GM23338 (cell line): ENCODE measurements at regions not wholly inside any gene's neighbourhood (a gene's known extent, or its start where the extent isn't known, plus 50 kb on each side); places are given as distances from the start of the nearest gene placed in this dataset.

Experiments
- ATAC-seq: fragments of 200-7000 bp; cut with Tn5 transposase; 3 replicates; pipeline ENCODE4 v1.9.1; 2020
- DNase-seq: peaks from one replicate; pipeline ENCODE4 v3.0.0-alpha.2; 2015; ENCODE audit warnings: low spot score
- H2AFZ ChIP-seq: fragments of 200-600 bp; sonication (generic); 2 replicates; pipeline ENCODE4 v1.8.0; 2016; ENCODE audit warnings: antibody characterized with exemption, mild to moderate bottlenecking, moderate library complexity
- H3F3A ChIP-seq: fragments of 200-600 bp; sonication (generic); replicated peaks from 2 replicates; pipeline ENCODE4 v1.8.0; 2017; ENCODE audit warnings: antibody characterized with exemption, mixed run types, low read depth
- H3K27ac ChIP-seq: fragments of 200-600 bp; sonication (generic); 2 replicates; pipeline ENCODE4 v1.6.1; 2016; ENCODE audit warnings: low read depth
- H3K27me3 ChIP-seq: fragments of 200-600 bp; sonication (generic); 2 replicates; pipeline ENCODE4 v1.8.0; 2016; ENCODE audit warnings: mild to moderate bottlenecking, mixed run types, moderate library complexity; ENCODE audit not compliant: insufficient read depth
- H3K36me3 ChIP-seq: fragments of 200-600 bp; sonication (generic); 2 replicates; pipeline ENCODE4 v1.8.0; 2016; ENCODE audit warnings: mild to moderate bottlenecking; ENCODE audit not compliant: insufficient read depth
- H3K4me1 ChIP-seq: fragments of 200-600 bp; sonication (generic); 2 replicates; pipeline ENCODE4 v1.8.0; 2016; ENCODE audit warnings: mild to moderate bottlenecking, moderate library complexity; ENCODE audit not compliant: insufficient read depth
- H3K4me2 ChIP-seq: fragments of 200-600 bp; sonication (generic); 2 replicates; pipeline ENCODE4 v1.7.1; 2017; ENCODE audit warnings: mixed run types
- H3K4me3 ChIP-seq: fragments of 200-600 bp; sonication (generic); 2 replicates; pipeline ENCODE4 v1.6.1; 2016; ENCODE audit warnings: mixed run types
- H3K79me2 ChIP-seq: fragments of 200-600 bp; sonication (generic); replicated peaks from 2 replicates; pipeline ENCODE4 v1.8.0; 2017; ENCODE audit warnings: mild to moderate bottlenecking; ENCODE audit not compliant: insufficient read depth
- H3K9me2 ChIP-seq: fragments of 200-600 bp; sonication (generic); 2 replicates; pipeline ENCODE4 v1.8.0; 2017; ENCODE audit not compliant: insufficient read depth
- H4K20me1 ChIP-seq: fragments of 200-600 bp; sonication (generic); replicated peaks from 2 replicates; pipeline ENCODE4 v1.8.0; 2017; ENCODE audit warnings: mild to moderate bottlenecking; ENCODE audit not compliant: insufficient read depth
- H3K27ac Mint-ChIP-seq: 2 replicates; pipeline ENCODE4 v1.8.0; 2020; ENCODE audit warnings: inconsistent platforms, mild to moderate bottlenecking, moderate library complexity, mixed read lengths
- H3K27me3 Mint-ChIP-seq: 3 replicates; pipeline ENCODE4 v1.8.0; 2022; ENCODE audit warnings: low read depth, mild to moderate bottlenecking, moderate library complexity, mixed read lengths, inconsistent platforms; ENCODE audit not compliant: insufficient read depth, poor library complexity
- H3K36me3 Mint-ChIP-seq: 3 replicates; pipeline ENCODE4 v1.8.0; 2021; ENCODE audit warnings: low read depth, mild to moderate bottlenecking, inconsistent platforms, moderate library complexity, mixed read lengths
- H3K4me1 Mint-ChIP-seq: 3 replicates; pipeline ENCODE4 v1.8.0; 2020; ENCODE audit warnings: mild to moderate bottlenecking, inconsistent platforms, mixed read lengths
- H3K4me3 Mint-ChIP-seq: 3 replicates; pipeline ENCODE4 v1.8.0; 2021; ENCODE audit warnings: moderate library complexity, mild to moderate bottlenecking, inconsistent platforms, mixed read lengths
- H3K9me3 Mint-ChIP-seq: 3 replicates; pipeline ENCODE4 v1.8.0; 2020; ENCODE audit warnings: moderate library complexity, mild to moderate bottlenecking, inconsistent platforms, mixed read lengths
- CREB1 ChIP-seq: fragments of 250-450 bp; sonication (Bioruptor Pico); IDR thresholded peaks from 2 replicates; pipeline ENCODE4 v1.5.0; 2020; ENCODE audit warnings: low read depth, mild to moderate bottlenecking, moderate library complexity
- EZH2 ChIP-seq: fragments of 200-600 bp; sonication (generic); IDR thresholded peaks from one replicate; pipeline ENCODE4 v1.8.0; 2017; ENCODE audit warnings: antibody characterized with exemption, mild to moderate bottlenecking, low read depth; ENCODE audit not compliant: unreplicated experiment
- JUNB ChIP-seq: IDR thresholded peaks from one replicate; pipeline ENCODE4 v1.6.1; 2016; ENCODE audit warnings: antibody characterized with exemption; ENCODE audit not compliant: unreplicated experiment
- STAT1 ChIP-seq: IDR thresholded peaks from one replicate; pipeline ENCODE4 v1.6.1; 2016; ENCODE audit warnings: antibody characterized with exemption; ENCODE audit not compliant: unreplicated experiment
- ZNF114 ChIP-seq: fragments of 250-450 bp; sonication (Bioruptor Pico); IDR thresholded peaks from 2 replicates; pipeline ENCODE4 v1.5.0; 2020; ENCODE audit warnings: mild to moderate bottlenecking, moderate library complexity
- ZNF331 ChIP-seq: fragments of 250-450 bp; sonication (Bioruptor Pico); IDR thresholded peaks from 2 replicates; pipeline ENCODE4 v1.5.0; 2020; ENCODE audit warnings: low read depth, mild to moderate bottlenecking, moderate library complexity
- TF ChIP-seq, protein P1 (sequence below): fragments of 250-450 bp; sonication (Bioruptor Pico); IDR thresholded peaks from 2 replicates; pipeline ENCODE4 v1.5.0; 2020; ENCODE audit warnings: mild to moderate bottlenecking, moderate library complexity
- TF ChIP-seq, protein P2 (sequence below), 2 experiments: fragments of 200-600 bp in 1 of 2; sonication (generic) in 1 of 2; conservative IDR thresholded peaks; 2 replicates each; pipeline versions ENCODE4 v1.5.1 to v1.6.1; 2016 to 2017; ENCODE audit warnings: antibody characterized with exemption in 2 of 2, low read depth in 2 of 2, mild to moderate bottlenecking in 2 of 2, moderate library complexity in 1 of 2

DNA sequence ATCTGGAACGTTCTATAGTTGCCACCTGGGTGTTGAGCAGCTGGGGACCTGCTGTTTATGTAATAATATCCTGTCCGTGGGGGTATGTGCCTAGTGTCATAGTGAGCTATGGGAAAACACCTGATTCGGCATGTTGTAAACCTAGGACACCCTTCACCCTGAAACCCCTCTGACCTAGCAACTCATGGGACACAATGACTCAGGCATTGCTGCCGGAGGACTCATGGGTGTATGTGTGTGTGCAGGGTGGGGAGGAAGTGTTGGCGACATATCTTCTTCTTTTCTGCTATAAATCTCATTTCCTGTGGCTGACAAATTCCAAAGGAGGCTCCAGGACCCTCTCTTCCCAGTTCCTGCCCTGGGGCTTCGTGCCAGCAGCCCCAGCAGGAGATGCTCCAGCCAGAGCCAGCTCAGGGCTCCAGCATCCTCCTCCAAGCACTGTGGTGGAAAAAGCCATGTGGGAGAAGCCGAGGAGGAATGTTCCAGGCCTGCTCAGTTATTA is 77.0 kb upstream of the PODXL start (continued):
- TF ChIP-seq, protein P1, sequence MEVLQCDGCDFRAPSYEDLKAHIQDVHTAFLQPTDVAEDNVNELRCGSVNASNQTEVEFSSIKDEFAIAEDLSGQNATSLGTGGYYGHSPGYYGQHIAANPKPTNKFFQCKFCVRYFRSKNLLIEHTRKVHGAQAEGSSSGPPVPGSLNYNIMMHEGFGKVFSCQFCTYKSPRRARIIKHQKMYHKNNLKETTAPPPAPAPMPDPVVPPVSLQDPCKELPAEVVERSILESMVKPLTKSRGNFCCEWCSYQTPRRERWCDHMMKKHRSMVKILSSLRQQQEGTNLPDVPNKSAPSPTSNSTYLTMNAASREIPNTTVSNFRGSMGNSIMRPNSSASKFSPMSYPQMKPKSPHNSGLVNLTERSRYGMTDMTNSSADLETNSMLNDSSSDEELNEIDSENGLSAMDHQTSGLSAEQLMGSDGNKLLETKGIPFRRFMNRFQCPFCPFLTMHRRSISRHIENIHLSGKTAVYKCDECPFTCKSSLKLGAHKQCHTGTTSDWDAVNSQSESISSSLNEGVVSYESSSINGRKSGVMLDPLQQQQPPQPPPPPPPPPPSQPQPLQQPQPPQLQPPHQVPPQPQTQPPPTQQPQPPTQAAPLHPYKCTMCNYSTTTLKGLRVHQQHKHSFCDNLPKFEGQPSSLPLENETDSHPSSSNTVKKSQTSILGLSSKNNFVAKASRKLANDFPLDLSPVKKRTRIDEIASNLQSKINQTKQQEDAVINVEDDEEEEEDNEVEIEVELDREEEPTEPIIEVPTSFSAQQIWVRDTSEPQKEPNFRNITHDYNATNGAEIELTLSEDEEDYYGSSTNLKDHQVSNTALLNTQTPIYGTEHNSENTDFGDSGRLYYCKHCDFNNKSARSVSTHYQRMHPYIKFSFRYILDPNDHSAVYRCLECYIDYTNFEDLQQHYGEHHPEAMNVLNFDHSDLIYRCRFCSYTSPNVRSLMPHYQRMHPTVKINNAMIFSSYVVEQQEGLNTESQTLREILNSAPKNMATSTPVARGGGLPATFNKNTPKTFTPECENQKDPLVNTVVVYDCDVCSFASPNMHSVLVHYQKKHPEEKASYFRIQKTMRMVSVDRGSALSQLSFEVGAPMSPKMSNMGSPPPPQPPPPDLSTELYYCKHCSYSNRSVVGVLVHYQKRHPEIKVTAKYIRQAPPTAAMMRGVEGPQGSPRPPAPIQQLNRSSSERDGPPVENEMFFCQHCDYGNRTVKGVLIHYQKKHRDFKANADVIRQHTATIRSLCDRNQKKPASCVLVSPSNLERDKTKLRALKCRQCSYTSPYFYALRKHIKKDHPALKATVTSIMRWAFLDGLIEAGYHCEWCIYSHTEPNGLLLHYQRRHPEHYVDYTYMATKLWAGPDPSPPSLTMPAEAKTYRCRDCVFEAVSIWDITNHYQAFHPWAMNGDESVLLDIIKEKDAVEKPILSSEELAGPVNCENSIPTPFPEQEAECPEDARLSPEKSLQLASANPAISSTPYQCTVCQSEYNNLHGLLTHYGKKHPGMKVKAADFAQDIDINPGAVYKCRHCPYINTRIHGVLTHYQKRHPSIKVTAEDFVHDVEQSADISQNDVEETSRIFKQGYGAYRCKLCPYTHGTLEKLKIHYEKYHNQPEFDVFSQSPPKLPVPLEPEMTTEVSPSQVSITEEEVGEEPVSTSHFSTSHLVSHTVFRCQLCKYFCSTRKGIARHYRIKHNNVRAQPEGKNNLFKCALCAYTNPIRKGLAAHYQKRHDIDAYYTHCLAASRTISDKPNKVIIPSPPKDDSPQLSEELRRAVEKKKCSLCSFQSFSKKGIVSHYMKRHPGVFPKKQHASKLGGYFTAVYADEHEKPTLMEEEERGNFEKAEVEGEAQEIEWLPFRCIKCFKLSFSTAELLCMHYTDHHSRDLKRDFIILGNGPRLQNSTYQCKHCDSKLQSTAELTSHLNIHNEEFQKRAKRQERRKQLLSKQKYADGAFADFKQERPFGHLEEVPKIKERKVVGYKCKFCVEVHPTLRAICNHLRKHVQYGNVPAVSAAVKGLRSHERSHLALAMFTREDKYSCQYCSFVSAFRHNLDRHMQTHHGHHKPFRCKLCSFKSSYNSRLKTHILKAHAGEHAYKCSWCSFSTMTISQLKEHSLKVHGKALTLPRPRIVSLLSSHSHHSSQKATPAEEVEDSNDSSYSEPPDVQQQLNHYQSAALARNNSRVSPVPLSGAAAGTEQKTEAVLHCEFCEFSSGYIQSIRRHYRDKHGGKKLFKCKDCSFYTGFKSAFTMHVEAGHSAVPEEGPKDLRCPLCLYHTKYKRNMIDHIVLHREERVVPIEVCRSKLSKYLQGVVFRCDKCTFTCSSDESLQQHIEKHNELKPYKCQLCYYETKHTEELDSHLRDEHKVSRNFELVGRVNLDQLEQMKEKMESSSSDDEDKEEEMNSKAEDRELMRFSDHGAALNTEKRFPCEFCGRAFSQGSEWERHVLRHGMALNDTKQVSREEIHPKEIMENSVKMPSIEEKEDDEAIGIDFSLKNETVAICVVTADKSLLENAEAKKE (CRISPR knock-in tag) = no peak
- TF ChIP-seq ZNF114 (CRISPR knock-in tag) (no peak), CREB1 (CRISPR knock-in tag) (no peak)

DNA sequence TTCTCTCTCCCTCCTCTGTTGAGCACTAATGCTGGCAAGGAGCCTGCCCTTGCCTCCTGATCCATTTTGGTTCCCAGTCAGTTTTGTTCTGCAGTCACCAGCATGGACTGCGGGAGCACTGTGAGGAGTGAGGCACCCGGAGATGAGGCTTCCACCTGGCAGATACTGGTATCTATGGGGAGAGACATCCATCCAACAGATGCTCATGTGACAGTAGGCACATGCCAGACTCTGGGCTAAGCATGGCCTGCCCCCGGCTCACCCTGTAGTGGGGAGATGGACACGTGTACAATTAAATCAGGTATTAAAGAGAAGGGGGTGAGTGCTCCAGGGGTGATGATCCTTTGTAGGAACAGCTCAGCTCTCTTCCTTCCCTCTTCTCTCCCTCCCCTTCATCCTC is 74.0 kb upstream of the PODXL start:
- Histone ChIP-seq H2AFZ (no peak overlapping the region), H3K27me3 (no peaks in the 10 kb centered on the region), H3K9me2 (no peaks in the 10 kb centered on the region), H3K4me3 (no peak overlapping the region), H3F3A (peaks cover 5% of the 10 kb centered on the region; the same call in 1 of the 2 replicates), H3K36me3 (no peaks in the 10 kb centered on the region), H3K79me2 (no peaks in the 10 kb centered on the region), H3K4me1 (peaks cover 23% of the 10 kb centered on the region), H3K4me2 (no peak overlapping the region), H3K27ac (no peak overlapping the region), H4K20me1 (no peaks in the 10 kb centered on the region)
- no peak overlapping the region for H3K27ac Mint-ChIP-seq
- peaks cover 37% of the 10 kb centered on the region for H3K4me1 Mint-ChIP-seq
- no peak for ATAC-seq
- H3K27me3 Mint-ChIP-seq = peaks cover 20% of the 10 kb centered on the region
- no peaks in the 10 kb centered on the region; the same call in 2 of the 3 replicates for H3K9me3 Mint-ChIP-seq
- no peak for DNase-seq
- no peaks in the 10 kb centered on the region; the same call in 2 of the 3 replicates for H3K36me3 Mint-ChIP-seq
- no peak overlapping the region for H3K4me3 Mint-ChIP-seq
- TF ChIP-seq ZNF331 (CRISPR knock-in tag) (no peak), JUNB (no peak), STAT1 (no peak), EZH2 (no peak)
- TF ChIP-seq, protein P2, sequence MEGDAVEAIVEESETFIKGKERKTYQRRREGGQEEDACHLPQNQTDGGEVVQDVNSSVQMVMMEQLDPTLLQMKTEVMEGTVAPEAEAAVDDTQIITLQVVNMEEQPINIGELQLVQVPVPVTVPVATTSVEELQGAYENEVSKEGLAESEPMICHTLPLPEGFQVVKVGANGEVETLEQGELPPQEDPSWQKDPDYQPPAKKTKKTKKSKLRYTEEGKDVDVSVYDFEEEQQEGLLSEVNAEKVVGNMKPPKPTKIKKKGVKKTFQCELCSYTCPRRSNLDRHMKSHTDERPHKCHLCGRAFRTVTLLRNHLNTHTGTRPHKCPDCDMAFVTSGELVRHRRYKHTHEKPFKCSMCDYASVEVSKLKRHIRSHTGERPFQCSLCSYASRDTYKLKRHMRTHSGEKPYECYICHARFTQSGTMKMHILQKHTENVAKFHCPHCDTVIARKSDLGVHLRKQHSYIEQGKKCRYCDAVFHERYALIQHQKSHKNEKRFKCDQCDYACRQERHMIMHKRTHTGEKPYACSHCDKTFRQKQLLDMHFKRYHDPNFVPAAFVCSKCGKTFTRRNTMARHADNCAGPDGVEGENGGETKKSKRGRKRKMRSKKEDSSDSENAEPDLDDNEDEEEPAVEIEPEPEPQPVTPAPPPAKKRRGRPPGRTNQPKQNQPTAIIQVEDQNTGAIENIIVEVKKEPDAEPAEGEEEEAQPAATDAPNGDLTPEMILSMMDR (conservative IDR thresholded peaks at IDR 0.05; ENCODE audit: low read depth in 2 of 2) = no peak
- TF ChIP-seq, protein P1 (CRISPR knock-in tag) = no peak
